GM23248 (cell line): ENCODE measurements at regions not wholly inside any gene's neighbourhood (a gene's known extent, or its start where the extent isn't known, plus 50 kb on each side); places are given as distances from the start of the nearest gene placed in this dataset.

Experiments used
- EZH2 ChIP-seq: fragments of 200-600 bp; sonication (generic); IDR thresholded peaks from 2 replicates; pipeline ENCODE4 v1.6.1; 2018; ENCODE audit warnings: antibody characterized with exemption, mild to moderate bottlenecking; ENCODE audit not compliant: insufficient read depth, poor library complexity, severe bottlenecking
- EZH2phosphoT487 ChIP-seq: fragments of 200-600 bp; sonication (generic); IDR thresholded peaks from 2 replicates; pipeline ENCODE4 v1.6.1; 2018; ENCODE audit warnings: antibody characterized with exemption, moderate library complexity, mild to moderate bottlenecking, low read depth; ENCODE audit not compliant: insufficient read depth

DNA sequence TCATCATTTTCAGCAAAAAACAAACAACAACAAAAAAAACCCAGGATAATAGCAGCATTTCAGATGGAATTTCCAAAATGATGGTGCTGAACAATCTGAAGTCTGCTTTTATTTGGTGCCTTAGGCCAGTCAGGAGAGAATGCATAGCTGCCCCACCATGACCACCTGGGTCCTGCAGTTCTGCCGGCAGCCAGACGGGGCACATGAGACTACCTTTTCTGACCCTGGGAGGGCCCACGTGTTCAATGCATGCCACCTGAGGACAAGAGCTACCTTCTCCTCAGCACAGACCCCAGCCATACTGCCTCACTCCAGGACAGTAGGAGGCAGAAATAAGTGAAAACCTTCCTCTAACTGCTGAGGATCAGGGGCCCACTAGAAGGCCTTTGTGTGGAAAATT lies 295.8 kb upstream of the TSPY4 start:
- no peak for TF ChIP-seq EZH2phosphoT487
- no peak for TF ChIP-seq EZH2
